GM18502 (cell line): ENCODE measurements at regions not wholly inside any gene's neighbourhood (a gene's known extent, or its start where the extent isn't known, plus 50 kb on each side); places are given as distances from the start of the nearest gene placed in this dataset.
"Not testable (repeated sequence)": the region's sequence is repeated elsewhere in the genome, so short reads cannot be mapped to it uniquely, and the experiment has no call there.

Experiments
- ATAC-seq: cut with Tn5 transposase; IDR thresholded peaks from one replicate; pipeline ENCODE4 v1.9.1; 2021; ENCODE audit warnings: mild to moderate bottlenecking; ENCODE audit not compliant: unreplicated experiment, poor library complexity

DNA sequence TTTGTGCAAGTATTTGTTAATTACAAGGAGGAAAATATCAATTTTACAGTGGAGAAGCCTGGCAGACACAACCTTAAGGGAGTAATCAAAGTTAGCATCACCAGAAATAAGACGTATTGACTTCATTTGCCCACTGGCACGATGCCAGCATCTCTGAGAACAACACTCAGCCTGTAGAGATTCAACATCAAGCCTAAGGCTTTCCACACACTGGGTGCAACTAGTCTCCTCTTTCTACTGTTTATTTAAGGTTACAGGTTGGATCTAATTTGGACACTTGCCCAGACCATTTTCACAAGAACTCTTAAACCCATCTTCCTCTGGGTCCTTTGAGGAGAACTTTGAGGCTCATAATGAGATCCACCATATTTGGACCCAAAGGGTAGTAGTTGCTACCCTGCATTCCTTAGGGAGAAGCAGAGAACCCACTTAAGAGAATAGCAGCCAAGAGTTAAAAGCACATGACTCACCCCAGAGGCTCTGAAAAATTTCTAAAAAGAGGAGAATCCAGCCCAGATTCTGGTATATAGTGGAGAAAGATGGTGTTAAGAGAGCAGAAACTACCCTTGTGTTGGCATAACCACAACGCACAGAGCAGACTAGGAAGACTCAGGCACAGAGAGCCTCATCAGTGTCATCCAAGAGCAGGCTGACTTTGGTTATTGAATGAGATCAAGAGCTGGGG, 97.3 kb downstream of the CCDC71L start:
- no peak for ATAC-seq

- ATAC-seq = no peak
Observed at GRCh38 chr7:106562711-106563366, 98.1 kb downstream of the CCDC71L start.

DNA sequence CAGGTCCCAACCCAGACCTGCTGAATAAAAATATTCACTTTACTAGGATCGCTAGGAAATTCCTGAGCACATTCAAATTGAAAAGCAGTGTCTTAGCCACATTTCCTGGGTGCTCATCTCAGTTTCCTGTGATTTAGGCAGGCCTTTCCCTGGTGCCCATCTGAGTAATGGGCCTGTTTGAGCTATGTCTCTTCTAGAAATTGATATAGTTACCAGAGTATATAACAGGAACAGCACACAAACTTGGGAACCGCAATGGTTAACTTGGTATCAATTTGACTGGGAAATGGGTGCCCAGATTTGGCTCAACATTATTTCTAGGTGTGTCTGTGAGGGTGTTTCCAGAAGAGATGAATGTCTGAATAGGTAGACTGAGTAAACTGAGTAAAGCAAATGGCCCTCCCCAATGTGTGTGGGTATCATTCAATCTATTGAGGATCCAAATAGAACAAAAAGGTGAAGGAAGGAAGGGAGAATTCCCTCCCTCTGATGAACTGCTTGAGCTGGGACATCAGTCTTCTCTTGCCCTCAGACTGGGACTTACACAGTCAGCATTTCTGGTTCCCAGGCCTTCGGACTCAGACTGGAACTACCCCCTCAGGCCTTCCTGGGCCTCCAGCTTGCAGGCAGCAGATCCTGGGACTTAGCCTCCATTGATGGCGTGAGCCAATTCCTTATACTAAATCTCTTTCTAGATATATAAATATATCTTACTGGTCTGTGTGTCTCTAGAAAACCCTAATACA, 99.1 kb downstream of the CCDC71L start:
- ATAC-seq = peak; percentile 67

DNA sequence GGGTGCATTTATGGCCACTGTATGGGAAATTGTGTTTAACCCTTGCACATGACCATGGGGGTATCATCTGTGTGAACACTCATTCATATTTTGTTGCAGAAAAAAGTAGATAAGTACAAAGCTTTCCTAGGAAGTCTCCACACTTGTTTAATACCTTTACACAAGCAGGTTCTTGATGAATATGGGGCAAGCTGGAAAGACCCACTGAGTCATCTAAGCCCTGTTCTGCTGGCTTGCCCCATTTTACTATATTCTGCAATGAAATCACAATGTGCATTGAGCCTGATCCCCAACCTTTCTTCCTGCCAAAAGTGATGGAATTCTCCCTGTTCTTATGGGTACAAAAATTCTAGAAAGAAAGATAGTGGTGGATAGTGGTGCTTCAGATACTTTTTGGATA, 99.8 kb downstream of the CCDC71L start:
- ATAC-seq = no peak

- no peak for ATAC-seq
Observed at GRCh38 chr7:106560482-106560881, 100.5 kb downstream of the CCDC71L start.

DNA sequence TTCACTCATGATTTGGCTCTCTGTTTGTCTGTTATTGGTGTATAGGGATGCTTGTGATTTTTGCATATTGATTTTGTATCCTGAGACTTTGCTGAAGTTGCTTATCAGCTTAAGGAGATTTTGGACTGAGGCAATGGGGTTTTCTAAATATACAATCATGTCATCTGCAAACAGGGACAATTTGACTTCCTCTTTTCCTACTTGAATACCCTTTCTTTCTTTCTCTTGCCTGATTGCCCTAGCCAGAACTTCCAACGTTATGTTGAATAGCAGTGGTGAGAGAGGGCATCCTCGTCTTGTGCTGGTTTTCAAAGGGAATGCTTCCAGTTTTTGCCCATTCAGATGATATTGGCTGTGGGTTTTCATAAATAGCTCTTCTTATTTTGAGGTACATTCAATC, 104.7 kb downstream of the CCDC71L start:
- ATAC-seq = not testable (repeated sequence)

- ATAC-seq = not testable (repeated sequence)
Observed at GRCh38 chr7:106554623-106555022, 106.3 kb downstream of the CCDC71L start.

GRCh38 chr7:106553446-106553836, 107.5 kb downstream of the CCDC71L start:
- ATAC-seq = no peak

GRCh38 chr7:106552645-106553445, 108.1 kb downstream of the CCDC71L start:
- peak; percentile 99 for ATAC-seq

- ATAC-seq = no peak
Observed at GRCh38 chr7:106551936-106552335, 109.0 kb downstream of the CCDC71L start.

GRCh38 chr7:106548491-106548890, 112.5 kb downstream of the CCDC71L start:
- no peak for ATAC-seq

DNA sequence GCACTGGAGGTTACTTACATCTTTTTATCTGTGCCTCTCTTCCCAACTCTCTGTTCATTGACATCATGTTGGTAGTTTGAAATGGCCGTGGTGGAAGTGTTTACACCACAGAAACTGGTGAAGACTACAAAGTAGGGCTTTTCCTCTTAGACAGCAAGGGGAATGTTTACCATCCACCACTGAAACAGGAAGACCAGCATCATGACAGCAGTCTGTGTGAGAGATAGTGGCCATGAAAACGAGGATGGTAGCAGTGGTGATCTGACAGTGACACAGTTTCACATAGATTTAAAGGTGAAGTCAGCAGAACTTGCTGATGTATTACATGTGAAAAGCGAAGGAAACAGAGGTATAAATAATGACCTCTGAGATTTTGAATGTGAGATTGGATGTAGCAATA, 115.7 kb downstream of the CCDC71L start:
- no peak for ATAC-seq

- ATAC-seq = no peak
Observed at GRCh38 chr7:106543221-106543757, 117.7 kb downstream of the CCDC71L start.

DNA sequence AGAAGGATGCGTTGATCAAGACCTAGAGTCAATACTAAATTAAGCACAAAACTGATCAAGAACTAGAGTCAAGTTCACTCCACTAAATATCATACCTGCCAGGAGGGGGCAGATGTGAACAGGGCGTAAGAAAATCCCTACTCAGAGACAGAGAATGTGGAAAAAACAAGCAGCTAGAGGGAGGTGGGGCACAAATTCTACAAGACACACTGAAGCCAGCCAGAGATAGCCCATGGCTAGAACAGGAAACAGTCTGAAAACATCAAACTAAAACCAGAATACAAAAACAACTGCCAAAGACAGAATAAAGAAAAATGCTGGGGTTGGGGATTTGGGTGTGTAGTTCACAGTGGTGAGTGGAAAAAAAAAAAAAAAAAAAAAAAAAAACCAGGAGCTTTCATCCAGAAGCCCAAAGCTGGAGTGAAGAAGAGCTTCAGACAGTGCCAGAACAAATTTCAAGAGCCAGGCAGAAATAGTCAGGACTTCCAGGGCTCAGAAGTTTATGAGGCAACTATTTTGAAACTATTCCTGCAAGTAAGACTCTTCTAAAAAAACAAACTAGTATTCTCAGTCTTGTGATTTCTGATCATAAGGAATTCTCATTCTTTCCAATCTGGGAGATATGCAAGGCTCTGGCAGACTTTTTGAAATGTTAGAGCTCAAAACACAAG, 118.3 kb downstream of the CCDC71L start:
- peak; percentile 80 for ATAC-seq

- ATAC-seq = no peak
Observed at GRCh38 chr7:106538638-106539037, 122.3 kb downstream of the CCDC71L start.

DNA sequence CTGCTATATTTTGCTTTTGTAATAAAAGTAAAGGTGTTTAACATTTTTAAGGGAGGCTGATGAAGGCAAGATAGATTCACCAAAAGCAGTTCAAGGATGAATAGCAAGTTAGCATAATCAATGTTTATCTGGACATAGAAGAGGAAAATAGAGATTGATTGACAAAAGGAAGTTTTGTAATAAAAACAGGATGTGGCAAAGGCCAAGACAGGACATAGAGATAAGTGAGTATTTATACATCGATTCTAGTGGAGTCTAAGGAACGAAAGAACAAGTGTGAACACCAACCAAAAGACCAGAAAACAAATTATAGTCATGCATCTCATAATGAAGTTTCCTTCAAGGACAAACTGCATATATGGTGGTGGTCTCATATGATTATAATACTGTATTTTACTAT, 123.8 kb downstream of the CCDC71L start:
- ATAC-seq = no peak

DNA sequence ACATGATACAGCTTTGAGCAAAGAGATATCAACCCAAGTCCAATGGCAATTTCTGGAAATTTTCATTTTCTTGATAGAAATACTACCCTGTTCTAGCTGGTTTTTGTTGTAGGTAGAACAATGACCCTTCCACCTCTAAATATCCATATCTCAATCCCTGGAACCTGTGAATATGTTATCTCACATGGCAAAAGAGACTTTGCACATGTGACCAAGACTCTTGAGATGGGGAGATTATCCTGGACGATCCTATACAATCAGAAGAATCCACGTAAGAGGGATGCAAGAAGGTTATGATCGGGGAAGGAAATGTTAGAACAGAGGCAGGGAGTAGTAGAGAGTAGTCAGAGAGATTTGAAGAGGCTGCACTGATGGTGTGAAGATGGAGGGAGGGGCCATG, 124.9 kb downstream of the CCDC71L start:
- no peak for ATAC-seq

DNA sequence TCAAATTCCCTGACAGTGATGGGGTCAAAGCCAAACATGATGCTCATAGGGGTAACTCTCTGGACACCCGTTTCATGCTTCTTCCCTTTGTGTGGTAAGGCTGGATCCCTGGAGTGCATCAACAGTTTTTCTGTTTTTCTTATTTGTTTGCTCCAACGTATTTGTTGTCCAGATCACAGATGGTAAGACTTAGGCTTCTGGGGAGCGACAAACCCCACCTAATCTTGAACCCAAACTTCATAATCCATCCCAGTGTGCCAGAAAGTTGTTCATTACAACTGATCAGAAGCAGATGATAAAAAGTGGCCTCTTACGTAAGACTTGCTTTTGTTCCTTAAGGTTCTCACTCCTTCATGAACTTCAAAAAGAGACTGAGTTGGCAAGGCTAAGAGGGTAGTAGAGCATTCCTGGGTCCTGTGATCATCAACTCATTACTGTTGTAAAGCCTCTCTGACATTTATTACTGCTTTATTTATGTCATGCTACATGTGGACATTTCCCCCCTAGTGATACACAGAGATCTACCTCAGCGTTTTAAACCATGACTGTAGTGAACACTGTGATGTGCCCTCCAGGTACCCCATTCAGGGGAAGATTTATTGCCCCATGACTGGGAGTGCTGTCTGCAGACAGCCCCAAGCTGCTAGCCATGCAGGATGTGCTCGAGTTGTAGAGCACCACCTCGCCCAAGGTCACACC, 125.6 kb downstream of the CCDC71L start:
- ATAC-seq = no peak

- no peak for ATAC-seq
Observed at GRCh38 chr7:106534271-106534846, 126.6 kb downstream of the CCDC71L start.
